GM12878 (cell line): ENCODE measurements at regions not wholly inside any gene's neighbourhood (a gene's known extent, or its start where the extent isn't known, plus 50 kb on each side); places are given as distances from the start of the nearest gene placed in this dataset.

Experiments used
- ATAC-seq: fragments of 200-7000 bp; cut with Tn5 transposase; 3 replicates; pipeline ENCODE4 v1.9.1; 2020; ENCODE audit warnings: mild to moderate bottlenecking, moderate library complexity
- BruUV-seq: library from RNA; stranded (reverse); fragments of 400-500 nt; replicated peaks from 2 replicates; lab custom pipeline; 2021; lab: Mats Ljungman, UMichigan
- CTCF ChIA-PET: fragments of 300-600 bp; sonication (Branson Sonifier 250); formaldehyde crosslinking; extraction: SDS; loops from one replicate; lab custom pipeline; 2021; ENCODE audit warnings: inconsistent platforms; lab: Yijun Ruan, JAX
- POLR2A ChIA-PET: fragments of 350-600 bp; formaldehyde crosslinking; extraction: SDS; loops from one replicate; lab custom pipeline; 2021; ENCODE audit warnings: inconsistent platforms; lab: Charles Lee
- RAD21 ChIA-PET: fragments of 300-600 bp; sonication (Branson Sonifier 250); formaldehyde crosslinking; loops from one replicate; lab custom pipeline; 2023; ENCODE audit warnings: antibody characterized with exemption; ENCODE audit not compliant: unreplicated experiment; lab: Charles Lee
- SMC1A ChIA-PET: fragments of 300-600 bp; sonication (Branson Sonifier 250); formaldehyde crosslinking; loops from one replicate; lab custom pipeline; 2023; ENCODE audit not compliant: unreplicated experiment, uncharacterized antibody; lab: Charles Lee
- DNase-seq: peaks from one replicate; pipeline ENCODE4 v3.0.0-alpha.2; 2011; ENCODE audit warnings: low read depth, low spot score
- FAIRE-seq: peaks from 3 replicates; lab custom pipeline; 2011; peaks lifted over from hg19 to GRCh38; lab: Jason Lieb, UNC
- H2AFZ ChIP-seq: 2 replicates; pipeline ENCODE4 v1.6.0; 2011; ENCODE audit warnings: low read depth, low read length, control low read depth; ENCODE audit not compliant: control insufficient read depth
- H3K27ac ChIP-seq: 2 replicates; pipeline ENCODE4 v1.5.1; 2011; ENCODE audit warnings: control low read depth; ENCODE audit not compliant: control insufficient read depth, insufficient read depth
- H3K27me3 ChIP-seq, 2 experiments: replicated peaks in 1 of 2; 2 replicates each; pipeline versions ENCODE4 v1.6.0 to v1.6.1; 2011; ENCODE audit warnings: low read length in 1 of 2; ENCODE audit not compliant: control insufficient read depth in 2 of 2, insufficient read depth in 2 of 2
- H3K36me3 ChIP-seq, 2 experiments: 2 replicates each; pipeline ENCODE4 v1.5.1; 2011; ENCODE audit warnings: low read length in 1 of 2; ENCODE audit not compliant: control insufficient read depth in 2 of 2, insufficient read depth in 2 of 2
- H3K4me1 ChIP-seq: 2 replicates; pipeline ENCODE4 v1.6.1; 2011; ENCODE audit warnings: mild to moderate bottlenecking, low read length, moderate library complexity, mixed read lengths; ENCODE audit not compliant: control insufficient read depth, insufficient read depth
- H3K4me2 ChIP-seq: 2 replicates; pipeline ENCODE4 v1.6.0; 2011; ENCODE audit warnings: control low read depth; ENCODE audit not compliant: control insufficient read depth, insufficient read depth
- H3K4me3 ChIP-seq: fragments of 200-600 bp; sonication (generic); 2 replicates; pipeline ENCODE4 v1.5.1; 2016
- H3K79me2 ChIP-seq: 2 replicates; pipeline ENCODE4 v1.6.0; 2011; ENCODE audit warnings: low read length; ENCODE audit not compliant: control insufficient read depth, insufficient read depth
- H3K9ac ChIP-seq: 2 replicates; pipeline ENCODE4 v1.8.0; 2011; ENCODE audit warnings: low read length, control low read depth, mixed read lengths; ENCODE audit not compliant: control insufficient read depth, insufficient read depth
- H3K9me3 ChIP-seq: replicated peaks from 3 replicates; pipeline ENCODE4 v1.5.1; 2011; ENCODE audit warnings: mild to moderate bottlenecking, low read length; ENCODE audit not compliant: control insufficient read depth, insufficient read depth
- H4K20me1 ChIP-seq: 2 replicates; pipeline ENCODE4 v1.6.0; 2011; ENCODE audit not compliant: control insufficient read depth, insufficient read depth
- ASH2L ChIP-seq: fragments of 300-600, 200-600 bp; sonication (generic); IDR thresholded peaks from 2 replicates; pipeline ENCODE4 v1.6.1; 2017; ENCODE audit warnings: low read depth, mild to moderate bottlenecking, borderline replicate concordance
- BHLHE40 ChIP-seq, 2 experiments: fragments of 450-650 bp in 1 of 2; IDR thresholded peaks; 2 replicates each; pipeline ENCODE4 v1.6.1; 2011 to 2017; ENCODE audit warnings: low read depth in 2 of 2, borderline replicate concordance in 1 of 2, improper control_type of control experiment in 1 of 2, low read length in 1 of 2, mild to moderate bottlenecking in 1 of 2
- CHD1 ChIP-seq: IDR thresholded peaks from 2 replicates; pipeline ENCODE4 v1.6.1; 2012; ENCODE audit warnings: low read depth, low read length, improper control_type of control experiment
- CHD2 ChIP-seq: IDR thresholded peaks from 2 replicates; pipeline ENCODE4 v1.6.1; 2011; ENCODE audit warnings: low read depth, low read length, improper control_type of control experiment, borderline replicate concordance
- CTCF ChIP-seq, 3 experiments: IDR thresholded peaks in 2 of 3; conservative IDR thresholded peaks in 1 of 3; 2 replicates each; pipeline ENCODE4 v1.5.1; 2011; ENCODE audit warnings: low read depth in 3 of 3, low read length in 3 of 3, mild to moderate bottlenecking in 3 of 3, control low read depth in 2 of 3, moderate library complexity in 2 of 3, inconsistent platforms in 1 of 3, mixed read lengths in 1 of 3; ENCODE audit not compliant: control insufficient read depth in 2 of 3, insufficient read depth in 1 of 3; ENCODE audit errors: extremely low read depth in 1 of 3
- ELK1 ChIP-seq: IDR thresholded peaks from 2 replicates; pipeline ENCODE4 v1.6.1; 2012; ENCODE audit warnings: low read depth, low read length, improper control_type of control experiment
- LARP7 ChIP-seq: fragments of 450-650 bp; IDR thresholded peaks from 2 replicates; pipeline ENCODE4 v1.6.1; 2017; ENCODE audit warnings: mild to moderate bottlenecking
- MAX ChIP-seq: IDR thresholded peaks from 2 replicates; pipeline ENCODE4 v1.6.1; 2012; ENCODE audit warnings: low read depth, low read length, improper control_type of control experiment
- NRF1 ChIP-seq: conservative IDR thresholded peaks from 2 replicates; pipeline ENCODE4 v1.6.1; 2011; ENCODE audit warnings: mild to moderate bottlenecking, low read depth, low read length, improper control_type of control experiment
- REST ChIP-seq: IDR thresholded peaks from 2 replicates; pipeline ENCODE4 v1.6.1; 2012; ENCODE audit warnings: mild to moderate bottlenecking, low read depth, low read length
- SIX5 ChIP-seq: IDR thresholded peaks from 2 replicates; pipeline ENCODE4 v1.6.1; 2011; ENCODE audit warnings: mild to moderate bottlenecking, low read depth, low read length, moderate library complexity; ENCODE audit not compliant: severe bottlenecking
- SREBF1 ChIP-seq: IDR thresholded peaks from 2 replicates; pipeline ENCODE4 v1.6.1; 2012; ENCODE audit warnings: mild to moderate bottlenecking, low read length
- ZBTB4 ChIP-seq: fragments of 450-650 bp; formaldehyde crosslinking; IDR thresholded peaks from 2 replicates; pipeline ENCODE4 v1.4.0; 2022; ENCODE audit warnings: mild to moderate bottlenecking, moderate library complexity
- ZNF274 ChIP-seq: IDR thresholded peaks from one replicate; pipeline ENCODE4 v1.8.0; 2011; ENCODE audit not compliant: insufficient read length, insufficient read depth
- ZSCAN29 ChIP-seq: fragments of 450-650 bp; IDR thresholded peaks from 2 replicates; pipeline ENCODE4 v1.6.1; 2017; ENCODE audit warnings: mild to moderate bottlenecking, moderate library complexity
- WGBS: methylation state at CpG from one replicate; pipeline ENCODE4 v1.1.6; 2016; ENCODE audit warnings: low lambda C conversion rate; ENCODE audit not compliant: insufficient replicate concordance, insufficient coverage; ENCODE audit errors: missing lambda C conversion rate; 5-methylcytosine and 5-hydroxymethylcytosine counted together
- in situ Hi-C: fragments of 300-500 bp; cut with MboI; formaldehyde crosslinking; loops from 9 replicates; pipeline ENCODE4 v1.14.3; 2018; ENCODE audit warnings: mixed read lengths
- intact Hi-C: fragments of 100-400 bp; cut with micrococcal nuclease; formaldehyde crosslinking; loops from one replicate; pipeline ENCODE4 v1.14.2; 2022; ENCODE audit not compliant: unreplicated experiment

GRCh38 chr2:147438882-147439281, 405.9 kb upstream of the ACVR2A start:
- intact Hi-C loops: no loop called here
- no peaks in the 10 kb centered on the region for H3K27me3 ChIP-seq
- TF ChIP-seq BHLHE40 (IDR thresholded peaks at IDR 0.05; ENCODE audit: borderline replicate concordance in 1 of 2, low read depth in 2 of 2, low read length in 1 of 2) (no peak), ASH2L (no peak), ZSCAN29 (no peak), REST (no peak), LARP7 (no peak), SIX5 (no peak), SREBF1 (no peak), ZNF274 (no peak), ELK1 (no peak), CTCF (IDR thresholded peaks at IDR 0.05 in 2 of 3, conservative IDR thresholded peaks at IDR 0.05 in 1 of 3; ENCODE audit: control insufficient read depth in 2 of 3, extremely low read depth in 1 of 3, insufficient read depth in 1 of 3, low read depth in 3 of 3, low read length in 3 of 3) (no peak), CHD1 (no peak), MAX (no peak), ZBTB4 (CRISPR knock-in tag) (no peak), CHD2 (no peak), NRF1 (no peak)

More at GRCh38 chr2:147438882-147439281, 405.9 kb upstream of the ACVR2A start:
- POLR2A ChIA-PET: no interaction called here
- FAIRE-seq: no peak
- H3K4me3 ChIP-seq: no peak overlapping the region
- H3K4me2 ChIP-seq: no peak overlapping the region
- CTCF ChIA-PET: interaction anchor here (1.4 to 3.1 kb wide), 2 partner anchors 12 kb away, joined by 3 to 10 read pairs; no protein-coding TSS in a partner anchor
- H3K9ac ChIP-seq: no peak overlapping the region
- H3K4me1 ChIP-seq: no peaks in the 10 kb centered on the region
- no peaks in the 10 kb centered on the region; the same call in 2 of the 3 replicates for H3K9me3 ChIP-seq
- H3K79me2 ChIP-seq: no peaks in the 10 kb centered on the region
- SMC1A ChIA-PET: no interaction called here
- RAD21 ChIA-PET: no interaction called here
- no TSS peak for BruUV-seq
- H3K36me3 ChIP-seq: no peaks in the 10 kb centered on the region
- H2AFZ ChIP-seq: no peak overlapping the region
- in situ Hi-C loops: no loop called here
- no peak for ATAC-seq
- 49% methylated on average over 8 of the region's 8 CpGs for WGBS
- H3K27ac ChIP-seq: no peak overlapping the region
- H4K20me1 ChIP-seq: no peaks in the 10 kb centered on the region
- no peak for DNase-seq
